ENCODE measurements at regions not wholly inside any gene's neighbourhood (a gene's known extent, or its start where the extent isn't known, plus 50 kb on each side); places are given as distances from the start of the nearest gene placed in this dataset.
"Not testable (repeated sequence)": the region's sequence is repeated elsewhere in the genome, so short reads cannot be mapped to it uniquely, and the experiment has no call there.

- intact Hi-C loops (cut with DNase I) = no loop called here
- DNase-seq (ENCODE audit: low spot score) = peak; percentile 66
Observed at GRCh38 chr22:49352361-49353169, 475.1 kb downstream of the BRD1 start.

- DNase-seq (ENCODE audit: low spot score) = peak; percentile 79
- intact Hi-C loops (cut with DNase I) = no loop called here
Observed at GRCh38 chr22:49351761-49352227, 475.9 kb downstream of the BRD1 start.

- DNase-seq (ENCODE audit: low spot score) = peak; percentile 76
- intact Hi-C loops (cut with DNase I) = no loop called here
Observed at GRCh38 chr22:49350441-49351121, 477.1 kb downstream of the BRD1 start.

- DNase-seq (ENCODE audit: low spot score) = peak; percentile 67
- intact Hi-C loops (cut with DNase I) = no loop called here
Observed at GRCh38 chr22:49349841-49350381, 477.8 kb downstream of the BRD1 start.

- DNase-seq (ENCODE audit: low spot score) = peak; percentile 55
- intact Hi-C loops (cut with DNase I) = no loop called here
Observed at GRCh38 chr22:49349181-49349835, 478.4 kb downstream of the BRD1 start.

- DNase-seq (ENCODE audit: low spot score) = peak; percentile 32
- intact Hi-C loops (cut with DNase I) = no loop called here
Observed at GRCh38 chr22:49348631-49349030, 479.0 kb downstream of the BRD1 start.

- peak; percentile 35 for DNase-seq (ENCODE audit: low spot score)
- intact Hi-C loops (cut with DNase I) = no loop called here
Observed at GRCh38 chr22:49347376-49347775, 480.3 kb downstream of the BRD1 start.

GRCh38 chr22:49345896-49346295, 481.8 kb downstream of the BRD1 start:
- peak; percentile 58 for DNase-seq (ENCODE audit: low spot score)
- intact Hi-C loops (cut with DNase I) = no loop called here

GRCh38 chr22:49344656-49345055, 483.0 kb downstream of the BRD1 start:
- no peak for DNase-seq (ENCODE audit: low spot score)
- intact Hi-C loops (cut with DNase I) = no loop called here

GRCh38 chr22:49344161-49344560, 483.5 kb downstream of the BRD1 start:
- intact Hi-C loops (cut with DNase I) = no loop called here
- DNase-seq (ENCODE audit: low spot score) = no peak

- DNase-seq (ENCODE audit: low spot score) = peak; percentile 69
- intact Hi-C loops (cut with DNase I) = no loop called here
Observed at GRCh38 chr22:49340406-49340805, 487.3 kb downstream of the BRD1 start.

GRCh38 chr22:49336483-49336882, 491.2 kb downstream of the BRD1 start:
- DNase-seq (ENCODE audit: low spot score); intact Hi-C loops (cut with DNase I): not testable (repeated sequence)

GRCh38 chr22:49334976-49335375, 492.7 kb downstream of the BRD1 start:
- intact Hi-C loops (cut with DNase I) = no loop called here
- DNase-seq (ENCODE audit: low spot score) = peak; percentile 49

- no peak for DNase-seq (ENCODE audit: low spot score)
- intact Hi-C loops (cut with DNase I) = no loop called here
Observed at GRCh38 chr22:49334449-49334789, 493.3 kb downstream of the BRD1 start.

- no peak for DNase-seq (ENCODE audit: low spot score)
- intact Hi-C loops (cut with DNase I) = no loop called here
Observed at GRCh38 chr22:49333206-49333605, 494.5 kb downstream of the BRD1 start.

- no peak for DNase-seq (ENCODE audit: low spot score)
Observed at GRCh38 chr22:49332691-49333090, 495.0 kb downstream of the BRD1 start.

GRCh38 chr22:49331878-49332277, 495.8 kb downstream of the BRD1 start:
- peak; percentile 60 for DNase-seq (ENCODE audit: low spot score)

More at GRCh38 chr22:49332691-49333090, 495.0 kb downstream of the BRD1 start:
- intact Hi-C loops (cut with DNase I) = no loop called here

GRCh38 chr22:49331223-49331815, 496.4 kb downstream of the BRD1 start:
- intact Hi-C loops (cut with DNase I) = no loop called here

More at GRCh38 chr22:49331878-49332277, 495.8 kb downstream of the BRD1 start:
- intact Hi-C loops (cut with DNase I) = no loop called here

GRCh38 chr22:49330421-49331222, 497.1 kb downstream of the BRD1 start:
- peak; percentile 53 for DNase-seq (ENCODE audit: low spot score)
- intact Hi-C loops (cut with DNase I) = no loop called here

More at GRCh38 chr22:49331223-49331815, 496.4 kb downstream of the BRD1 start:
- DNase-seq (ENCODE audit: low spot score) = peak; percentile 48
